DMS153 treated with DMSO at 0.1 percent for 48 hours (cell line): ENCODE measurements at regions not wholly inside any gene's neighbourhood (a gene's known extent, or its start where the extent isn't known, plus 50 kb on each side); places are given as distances from the start of the nearest gene placed in this dataset.
"Not testable (repeated sequence)": the region's sequence is repeated elsewhere in the genome, so short reads cannot be mapped to it uniquely, and the experiment has no call there.

Source experiments
- DNase-seq: peaks from one replicate; lab custom pipeline; 2025; ENCODE audit not compliant: unreplicated experiment; lab: John Stamatoyannopoulos, UW

- no peak for DNase-seq
Measured at GRCh38 chr1:194755241-194755994, 1569.0 kb upstream of the B3GALT2 start.

GRCh38 chr1:194738843-194739242 is 1552.4 kb upstream of the B3GALT2 start:
- DNase-seq: not testable (repeated sequence)

- DNase-seq: no peak
Measured at GRCh38 chr1:194734970-194735369, 1548.6 kb upstream of the B3GALT2 start.

GRCh38 chr1:194731025-194731424 is 1544.6 kb upstream of the B3GALT2 start:
- no peak for DNase-seq

GRCh38 chr1:194730304-194730703 is 1543.9 kb upstream of the B3GALT2 start:
- no peak for DNase-seq

- no peak for DNase-seq
Measured at GRCh38 chr1:194723067-194723466, 1536.7 kb upstream of the B3GALT2 start.

- no peak for DNase-seq
Measured at GRCh38 chr1:194717941-194718340, 1531.5 kb upstream of the B3GALT2 start.

- DNase-seq: no peak
Measured at GRCh38 chr1:194717334-194717733, 1530.9 kb upstream of the B3GALT2 start.

- no peak for DNase-seq
Measured at GRCh38 chr1:194710671-194711070, 1524.3 kb upstream of the B3GALT2 start.

GRCh38 chr1:194709439-194709838 is 1523.0 kb upstream of the B3GALT2 start:
- DNase-seq: no peak

- DNase-seq: no peak
Measured at GRCh38 chr1:194707074-194707473, 1520.7 kb upstream of the B3GALT2 start.

- DNase-seq: no peak
Measured at GRCh38 chr1:194705123-194705854, 1518.9 kb upstream of the B3GALT2 start.

GRCh38 chr1:194698908-194699318 is 1512.5 kb upstream of the B3GALT2 start:
- no peak for DNase-seq

GRCh38 chr1:194693244-194693643 is 1506.8 kb upstream of the B3GALT2 start:
- DNase-seq: no peak

- no peak for DNase-seq
Measured at GRCh38 chr1:194684636-194685035, 1498.2 kb upstream of the B3GALT2 start.

- no peak for DNase-seq
Measured at GRCh38 chr1:194658090-194658439, 1471.7 kb upstream of the B3GALT2 start.

GRCh38 chr1:194654956-194655355 is 1468.5 kb upstream of the B3GALT2 start:
- DNase-seq: no peak

- DNase-seq: no peak
Measured at GRCh38 chr1:194653385-194653784, 1467.0 kb upstream of the B3GALT2 start.

GRCh38 chr1:194647118-194647517 is 1460.7 kb upstream of the B3GALT2 start:
- DNase-seq: no peak

GRCh38 chr1:194644528-194644927 is 1458.1 kb upstream of the B3GALT2 start:
- DNase-seq: no peak

- no peak for DNase-seq
Measured at GRCh38 chr1:194640322-194640721, 1453.9 kb upstream of the B3GALT2 start.

GRCh38 chr1:194629011-194629410 is 1442.6 kb upstream of the B3GALT2 start:
- no peak for DNase-seq

- DNase-seq: no peak
Measured at GRCh38 chr1:194624833-194625232, 1438.4 kb upstream of the B3GALT2 start.
